ENCODE measurements at regions not wholly inside any gene's neighbourhood (a gene's known extent, or its start where the extent isn't known, plus 50 kb on each side); places are given as distances from the start of the nearest gene placed in this dataset.
A peak's percentile ranks its signal among the peaks of the same experiment; 100 is the strongest.

DNA sequence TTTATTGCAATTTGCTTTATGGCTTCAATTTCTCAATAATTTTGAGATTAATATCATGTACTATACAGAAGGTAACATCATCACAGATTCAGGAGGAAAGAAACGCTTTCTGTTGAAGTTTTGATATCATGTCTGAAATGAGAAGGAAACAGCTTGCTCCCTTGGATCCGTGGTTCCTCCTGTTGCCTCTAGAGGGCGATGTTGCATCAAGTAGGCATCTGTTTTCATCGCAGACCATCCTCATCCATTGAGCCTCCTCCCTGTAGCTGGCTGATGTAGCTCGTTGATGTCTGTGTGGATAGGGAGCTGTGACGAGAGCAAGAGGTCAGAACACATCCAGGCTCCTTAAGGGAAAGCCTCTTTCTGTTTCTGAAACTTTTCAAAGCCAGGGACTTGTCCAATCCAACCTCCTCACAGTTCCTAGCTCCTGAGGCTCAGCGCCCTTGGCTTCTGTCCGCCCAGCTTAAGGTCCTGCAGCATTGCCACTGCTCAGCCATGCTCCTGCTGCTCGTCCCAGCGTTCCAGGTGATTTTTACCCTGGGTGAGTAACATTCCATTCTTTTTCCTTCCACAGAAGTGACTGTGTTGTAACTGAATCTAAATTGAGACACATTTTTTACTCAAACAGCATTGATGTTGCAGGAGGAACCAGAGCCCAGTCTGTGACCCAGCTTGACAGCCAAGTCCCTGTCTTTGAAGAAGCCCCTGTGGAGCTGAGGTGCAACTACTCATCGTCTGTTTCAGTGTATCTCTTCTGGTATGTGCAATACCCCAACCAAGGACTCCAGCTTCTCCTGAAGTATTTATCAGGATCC, 304.8 kb upstream of the OR4E1 start:
- TF ChIP-seq, protein P1, sequence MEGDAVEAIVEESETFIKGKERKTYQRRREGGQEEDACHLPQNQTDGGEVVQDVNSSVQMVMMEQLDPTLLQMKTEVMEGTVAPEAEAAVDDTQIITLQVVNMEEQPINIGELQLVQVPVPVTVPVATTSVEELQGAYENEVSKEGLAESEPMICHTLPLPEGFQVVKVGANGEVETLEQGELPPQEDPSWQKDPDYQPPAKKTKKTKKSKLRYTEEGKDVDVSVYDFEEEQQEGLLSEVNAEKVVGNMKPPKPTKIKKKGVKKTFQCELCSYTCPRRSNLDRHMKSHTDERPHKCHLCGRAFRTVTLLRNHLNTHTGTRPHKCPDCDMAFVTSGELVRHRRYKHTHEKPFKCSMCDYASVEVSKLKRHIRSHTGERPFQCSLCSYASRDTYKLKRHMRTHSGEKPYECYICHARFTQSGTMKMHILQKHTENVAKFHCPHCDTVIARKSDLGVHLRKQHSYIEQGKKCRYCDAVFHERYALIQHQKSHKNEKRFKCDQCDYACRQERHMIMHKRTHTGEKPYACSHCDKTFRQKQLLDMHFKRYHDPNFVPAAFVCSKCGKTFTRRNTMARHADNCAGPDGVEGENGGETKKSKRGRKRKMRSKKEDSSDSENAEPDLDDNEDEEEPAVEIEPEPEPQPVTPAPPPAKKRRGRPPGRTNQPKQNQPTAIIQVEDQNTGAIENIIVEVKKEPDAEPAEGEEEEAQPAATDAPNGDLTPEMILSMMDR (conservative IDR thresholded peaks at IDR 0.05), result peak; percentile 88
- TF ChIP-seq ZFX (IDR thresholded peaks at IDR 0.05), result no peak

Data from C4-2B (cell line).